ENCODE measurements at regions not wholly inside any gene's neighbourhood (a gene's known extent, or its start where the extent isn't known, plus 50 kb on each side); places are given as distances from the start of the nearest gene placed in this dataset.

DNA sequence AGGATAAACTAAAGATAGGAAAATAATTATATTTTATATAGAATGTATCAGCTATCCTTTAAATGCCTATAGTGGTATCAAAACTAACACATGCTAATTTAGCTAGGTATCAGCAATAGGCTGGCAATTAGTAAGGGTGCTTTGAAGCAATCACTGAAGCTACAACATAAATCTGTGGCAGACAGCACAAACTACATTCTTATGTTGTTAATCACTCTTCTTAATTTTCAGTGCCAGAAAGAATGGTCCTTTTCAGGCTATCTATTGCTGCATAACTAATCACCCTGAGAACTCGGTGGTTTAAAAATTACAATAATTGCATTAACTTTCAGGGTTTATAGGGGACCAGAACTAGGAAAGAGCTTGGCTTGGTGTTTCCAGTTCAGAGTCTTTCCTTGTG is 963.1 kb downstream of the EFNB2 start:
- TF ChIP-seq SMC3 (IDR thresholded peaks at IDR 0.05; ENCODE audit: low read depth, low read length) (no peak), BHLHE40 (IDR thresholded peaks at IDR 0.05; ENCODE audit: low read depth, low read length) (no peak), CEBPB (IDR thresholded peaks at IDR 0.05; ENCODE audit: low read depth, low read length) (no peak), POLR2A (IDR thresholded peaks at IDR 0.05; ENCODE audit: low read depth, low read length) (no peak), RAD21 (IDR thresholded peaks at IDR 0.05; ENCODE audit: low read length) (no peak), MAFK (IDR thresholded peaks at IDR 0.05; ENCODE audit: low read depth, low read length) (no peak), RCOR1 (IDR thresholded peaks at IDR 0.05; ENCODE audit: insufficient replicate concordance, low read length) (no peak)
- TF ChIP-seq, protein P1, sequence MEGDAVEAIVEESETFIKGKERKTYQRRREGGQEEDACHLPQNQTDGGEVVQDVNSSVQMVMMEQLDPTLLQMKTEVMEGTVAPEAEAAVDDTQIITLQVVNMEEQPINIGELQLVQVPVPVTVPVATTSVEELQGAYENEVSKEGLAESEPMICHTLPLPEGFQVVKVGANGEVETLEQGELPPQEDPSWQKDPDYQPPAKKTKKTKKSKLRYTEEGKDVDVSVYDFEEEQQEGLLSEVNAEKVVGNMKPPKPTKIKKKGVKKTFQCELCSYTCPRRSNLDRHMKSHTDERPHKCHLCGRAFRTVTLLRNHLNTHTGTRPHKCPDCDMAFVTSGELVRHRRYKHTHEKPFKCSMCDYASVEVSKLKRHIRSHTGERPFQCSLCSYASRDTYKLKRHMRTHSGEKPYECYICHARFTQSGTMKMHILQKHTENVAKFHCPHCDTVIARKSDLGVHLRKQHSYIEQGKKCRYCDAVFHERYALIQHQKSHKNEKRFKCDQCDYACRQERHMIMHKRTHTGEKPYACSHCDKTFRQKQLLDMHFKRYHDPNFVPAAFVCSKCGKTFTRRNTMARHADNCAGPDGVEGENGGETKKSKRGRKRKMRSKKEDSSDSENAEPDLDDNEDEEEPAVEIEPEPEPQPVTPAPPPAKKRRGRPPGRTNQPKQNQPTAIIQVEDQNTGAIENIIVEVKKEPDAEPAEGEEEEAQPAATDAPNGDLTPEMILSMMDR (conservative IDR thresholded peaks at IDR 0.05; ENCODE audit: low read depth, low read length) = no peak

Measured in IMR-90 (cell line).